HuH-7 (cell line): ENCODE measurements at regions not wholly inside any gene's neighbourhood (a gene's known extent, or its start where the extent isn't known, plus 50 kb on each side); places are given as distances from the start of the nearest gene placed in this dataset.

Experiments
- DNase-seq: peaks from one replicate; pipeline ENCODE4 v3.0.0; 2011; ENCODE audit warnings: low spot score

DNA sequence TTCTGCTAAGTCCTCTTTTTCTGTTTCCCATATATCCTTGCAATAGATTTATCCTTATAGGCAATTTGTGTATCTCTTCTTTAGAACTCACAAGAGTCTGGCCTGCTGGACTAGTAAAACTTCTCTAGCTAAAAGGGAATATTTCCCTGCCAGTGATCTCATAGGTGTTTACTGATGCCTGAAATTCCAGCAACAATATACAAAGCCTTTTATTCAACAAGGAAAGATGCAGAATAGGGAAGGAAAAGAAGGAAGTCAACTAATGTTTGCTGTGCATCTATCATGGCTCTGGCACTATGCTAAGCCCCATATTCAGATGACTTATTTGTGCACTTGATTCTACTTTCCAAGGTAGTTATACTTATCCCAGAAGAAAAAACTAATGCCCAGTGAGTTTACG lies 160.0 kb upstream of the DMRTA1 start:
- DNase-seq: no peak

- DNase-seq: no peak
Observed at GRCh38 chr9:22288661-22289060, 158.0 kb upstream of the DMRTA1 start.

DNA sequence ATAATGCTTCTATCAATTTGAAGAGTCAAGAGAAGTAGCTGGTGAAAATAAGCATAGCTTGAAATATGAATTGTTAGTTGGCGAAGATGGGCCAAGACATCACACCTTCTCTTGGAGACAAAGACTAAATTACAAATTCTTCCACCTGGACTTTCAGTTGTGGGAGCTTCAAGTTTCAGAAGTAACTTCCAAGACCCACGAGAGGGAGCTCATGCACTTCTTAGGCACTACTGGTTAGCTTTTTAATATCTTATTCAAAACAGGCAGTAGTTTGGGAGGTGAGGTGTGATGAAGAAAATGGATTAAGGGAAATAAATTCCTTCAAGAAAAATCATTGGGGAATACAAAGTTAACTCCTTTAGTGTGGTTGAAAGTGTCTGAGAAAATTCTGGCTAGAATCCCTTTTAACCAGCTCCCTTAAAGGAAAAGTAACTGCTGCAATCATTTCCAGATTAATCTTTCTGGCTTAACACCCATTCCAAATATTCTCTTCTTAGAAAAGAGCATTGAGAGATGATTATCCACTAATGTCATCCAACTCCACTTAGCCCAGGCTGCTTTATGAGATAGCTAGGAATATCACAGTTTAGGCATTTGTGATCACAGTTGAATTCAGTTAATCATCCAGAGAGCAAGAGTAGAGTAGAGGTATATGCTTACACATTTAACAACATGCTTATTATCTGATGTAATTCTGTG lies 139.5 kb upstream of the DMRTA1 start:
- peak; percentile 11 for DNase-seq

- no peak for DNase-seq
Observed at GRCh38 chr9:22308177-22308576, 138.4 kb upstream of the DMRTA1 start.

- no peak for DNase-seq
Observed at GRCh38 chr9:22316645-22317044, 130.0 kb upstream of the DMRTA1 start.

- no peak for DNase-seq
Observed at GRCh38 chr9:22331533-22331932, 115.1 kb upstream of the DMRTA1 start.

DNA sequence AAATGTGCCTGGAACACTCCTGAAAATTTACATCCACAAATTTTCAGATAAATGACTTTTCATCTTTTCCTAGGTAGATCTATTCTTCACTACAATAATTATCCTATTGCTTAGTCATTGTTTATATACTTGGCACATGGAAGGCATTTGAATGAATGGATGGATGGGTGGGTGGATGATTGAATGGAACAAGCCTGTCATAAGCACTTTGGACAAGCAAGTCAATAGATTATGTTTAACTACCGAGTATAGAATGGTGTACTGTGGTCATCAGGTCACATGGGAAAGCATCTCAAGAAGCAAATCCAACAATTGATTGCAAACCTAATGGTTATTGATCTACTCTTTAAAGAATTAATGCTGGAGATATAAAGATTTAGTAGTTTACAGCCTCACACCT lies 114.4 kb upstream of the DMRTA1 start:
- no peak for DNase-seq

GRCh38 chr9:22337261-22337660 lies 109.4 kb upstream of the DMRTA1 start:
- no peak for DNase-seq

DNA sequence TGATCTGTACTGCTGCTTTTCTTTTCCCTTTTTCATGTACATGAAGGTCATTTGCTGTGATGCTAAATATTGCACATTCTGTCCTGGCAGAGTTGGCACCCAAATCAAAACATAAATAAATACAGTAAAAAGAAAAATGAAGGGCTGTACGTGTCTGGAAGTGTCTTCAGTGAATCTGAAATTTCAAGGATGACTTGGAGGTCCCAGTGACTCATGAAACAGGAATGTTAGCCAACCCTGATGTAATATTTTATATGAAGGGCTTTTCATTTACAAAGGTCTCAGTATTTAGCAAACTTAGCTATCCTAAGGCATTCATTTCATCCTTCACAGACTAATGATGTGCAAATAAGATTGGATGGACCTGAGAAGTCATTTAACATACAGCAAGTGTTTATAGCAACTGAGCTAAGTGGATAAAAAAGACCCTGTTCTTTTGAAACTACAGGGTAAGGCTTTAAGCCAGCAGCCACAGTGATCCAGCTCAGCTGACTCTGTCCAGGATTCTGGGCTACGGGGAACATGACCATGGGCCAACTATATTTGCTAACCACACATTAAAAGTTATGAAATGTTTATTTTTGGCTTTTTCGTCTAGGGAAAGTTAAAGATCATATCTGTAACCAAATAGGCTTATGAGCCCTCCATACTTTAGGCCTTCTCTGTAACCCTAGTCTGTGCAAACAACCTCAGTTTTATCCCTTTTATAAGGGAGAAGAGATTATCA lies 104.0 kb upstream of the DMRTA1 start:
- DNase-seq: no peak

- no peak for DNase-seq
Observed at GRCh38 chr9:22343218-22343611, 103.4 kb upstream of the DMRTA1 start.

GRCh38 chr9:22354699-22355384 lies 91.8 kb upstream of the DMRTA1 start:
- no peak for DNase-seq

- DNase-seq: no peak
Observed at GRCh38 chr9:22356985-22357384, 89.6 kb upstream of the DMRTA1 start.

DNA sequence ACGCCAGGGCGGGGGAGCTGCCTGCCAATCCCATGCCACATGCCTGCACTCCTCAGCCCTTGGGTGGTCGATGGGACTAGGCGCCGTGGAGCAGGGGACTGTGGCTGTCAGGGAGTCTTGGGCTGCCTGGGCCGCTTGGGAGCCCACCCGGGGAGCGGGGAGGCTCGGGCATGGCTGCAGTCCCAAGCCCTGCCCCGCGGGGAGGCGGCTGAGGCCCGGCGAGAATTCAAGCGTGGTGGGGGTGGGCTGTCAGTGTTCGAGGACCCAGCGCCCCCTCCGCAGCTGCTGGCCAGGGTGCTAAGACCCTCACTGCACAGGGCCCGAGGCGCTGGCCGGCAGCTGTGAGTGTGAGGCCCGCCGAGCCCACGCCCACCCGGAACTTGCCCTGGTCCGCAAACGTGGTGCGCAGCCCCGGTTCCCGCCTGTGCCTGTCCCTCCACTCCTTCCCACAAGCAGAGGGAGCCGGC lies 83.2 kb upstream of the DMRTA1 start:
- no peak for DNase-seq

DNA sequence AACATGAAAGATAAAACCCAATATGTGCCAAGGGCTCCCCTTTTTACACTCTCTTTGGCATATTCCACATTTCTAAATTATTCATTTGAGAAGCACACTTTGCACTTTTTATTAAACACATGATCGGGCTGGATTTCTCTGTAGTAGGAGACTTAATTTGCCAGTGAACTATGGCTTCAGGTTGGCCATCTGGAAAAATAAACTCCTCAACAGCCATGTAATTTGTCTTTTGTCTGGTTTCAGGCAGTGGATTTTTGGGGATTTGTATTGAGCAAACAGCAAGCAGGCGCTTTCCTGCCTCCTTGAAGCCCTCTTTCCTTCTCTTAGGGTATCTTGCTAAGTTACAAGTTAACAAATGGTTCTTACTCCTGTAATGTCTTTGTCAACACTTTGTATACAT lies 73.0 kb upstream of the DMRTA1 start:
- no peak for DNase-seq

- no peak for DNase-seq
Observed at GRCh38 chr9:22374051-22374450, 72.6 kb upstream of the DMRTA1 start.

GRCh38 chr9:22379272-22379671 lies 67.4 kb upstream of the DMRTA1 start:
- DNase-seq: no peak

DNA sequence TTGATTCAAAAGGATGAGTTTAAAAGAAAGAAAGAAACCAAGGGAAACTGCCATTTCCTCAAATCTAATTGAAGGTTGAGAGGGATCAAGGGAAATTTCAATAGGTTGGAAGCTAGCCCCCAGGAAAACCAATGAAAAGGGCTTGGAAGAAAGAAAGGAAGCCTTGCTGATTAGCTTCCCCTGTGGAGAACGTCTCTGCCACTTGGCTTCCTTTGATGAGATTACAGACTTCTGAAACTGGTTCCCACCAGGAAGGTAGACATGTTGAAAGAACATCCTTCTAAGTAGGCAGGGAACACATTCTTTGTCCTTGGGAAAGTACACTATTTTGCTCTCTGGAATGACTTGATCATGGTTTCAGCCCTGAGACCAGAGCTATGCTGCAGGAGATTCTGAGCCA lies 65.5 kb upstream of the DMRTA1 start:
- DNase-seq: no peak

DNA sequence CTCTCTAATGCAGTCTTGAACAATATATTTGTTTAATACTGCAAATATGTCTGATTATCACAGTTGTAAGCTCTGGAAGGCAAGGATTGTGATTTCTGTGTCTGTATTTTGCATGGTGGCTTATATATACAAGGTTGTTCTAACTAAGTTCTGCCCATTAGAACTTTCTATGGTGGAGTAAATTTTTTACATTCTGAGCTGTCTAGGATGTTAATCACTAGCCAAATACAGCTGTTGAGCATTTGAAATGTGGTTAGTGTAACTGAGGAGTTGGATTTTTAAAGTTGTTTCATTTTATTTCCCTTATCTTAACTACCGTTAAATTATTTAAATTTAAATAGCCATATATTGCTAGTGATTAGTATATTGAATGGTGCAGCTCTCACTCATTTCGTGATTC lies 64.3 kb upstream of the DMRTA1 start:
- no peak for DNase-seq

- no peak for DNase-seq
Observed at GRCh38 chr9:22383718-22384117, 62.9 kb upstream of the DMRTA1 start.

GRCh38 chr9:22389271-22389670 lies 57.4 kb upstream of the DMRTA1 start:
- no peak for DNase-seq

DNA sequence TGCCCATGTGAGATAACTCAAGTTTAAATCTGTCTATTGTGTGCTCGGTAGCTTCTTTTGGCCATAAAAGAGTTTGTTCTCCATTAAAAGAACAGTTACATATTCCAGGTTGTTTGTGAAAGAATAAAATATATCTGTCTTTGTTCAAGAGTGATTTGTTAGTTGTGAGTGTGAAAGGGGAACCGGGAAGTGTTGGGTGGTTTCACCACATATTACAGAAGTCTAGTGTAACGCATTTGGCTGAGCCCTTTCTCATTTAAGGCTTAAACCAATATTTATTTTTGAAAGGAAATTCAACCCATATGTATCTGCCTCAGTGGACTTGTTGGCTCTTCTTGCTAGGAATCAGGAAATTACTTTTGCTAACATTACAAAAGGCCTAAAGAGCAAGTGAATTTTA lies 54.1 kb upstream of the DMRTA1 start:
- no peak for DNase-seq

- no peak for DNase-seq
Observed at GRCh38 chr9:22395687-22396141, 50.9 kb upstream of the DMRTA1 start.
